ENCODE measurements at regions not wholly inside any gene's neighbourhood (a gene's known extent, or its start where the extent isn't known, plus 50 kb on each side); places are given as distances from the start of the nearest gene placed in this dataset.

DNA sequence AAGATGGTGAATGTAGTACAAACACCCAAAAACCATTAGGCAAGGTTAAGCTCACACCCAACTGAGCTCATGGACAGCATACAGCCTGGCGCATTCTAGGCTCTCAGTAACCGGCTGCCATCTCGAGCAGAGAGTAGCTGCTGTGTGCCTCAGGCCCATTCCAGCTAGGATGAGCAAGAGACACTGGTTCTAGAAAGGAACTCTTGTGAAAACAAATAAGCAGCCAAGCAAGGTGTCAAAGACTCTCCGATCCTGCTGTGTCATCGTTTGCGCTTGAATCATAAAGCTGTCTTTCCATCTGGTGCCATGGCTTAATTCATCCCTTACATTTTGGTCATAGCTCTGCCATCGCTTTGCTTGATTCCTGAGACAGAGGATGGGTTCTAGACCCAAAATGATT is 135.4 kb upstream of the MSX2 start:
- Histone ChIP-seq H3K4me1 (ENCODE audit: control insufficient read depth in 4 of 4, insufficient read depth in 4 of 4, low read length in 3 of 4) (no peaks in the 10 kb centered on the region), H3K9me3 (ENCODE audit: control insufficient read depth in 4 of 4, low read length in 3 of 4) (peaks cover 0 to 1% (median 0%) of the 10 kb centered on the region in 4 donors), H3K36me3 (ENCODE audit: control insufficient read depth in 4 of 4, insufficient read depth in 3 of 4, low read depth in 1 of 4, low read length in 3 of 4) (no peaks in the 10 kb centered on the region), H3K27ac (ENCODE audit: low read depth in 1 of 2, low read length in 2 of 2) (no peak overlapping the region), H3K27me3 (ENCODE audit: control insufficient read depth in 4 of 4, insufficient read depth in 4 of 4, low read length in 3 of 4) (peaks cover 0 to 1% (median 0%) of the 10 kb centered on the region in 4 donors), H3K4me3 (ENCODE audit: low read depth in 1 of 3, low read length in 3 of 3) (no peak overlapping the region), H3K9ac (ENCODE audit: low read depth in 1 of 2, low read length in 2 of 2) (no peak overlapping the region)
- TF ChIP-seq ATF3 (IDR thresholded peaks at IDR 0.05) (no peak), NR2F2 (IDR thresholded peaks at IDR 0.05) (no peak), SP1 (IDR thresholded peaks at IDR 0.05) (no peak), JUND (IDR thresholded peaks at IDR 0.05) (no peak)
- TF ChIP-seq, protein P1, sequence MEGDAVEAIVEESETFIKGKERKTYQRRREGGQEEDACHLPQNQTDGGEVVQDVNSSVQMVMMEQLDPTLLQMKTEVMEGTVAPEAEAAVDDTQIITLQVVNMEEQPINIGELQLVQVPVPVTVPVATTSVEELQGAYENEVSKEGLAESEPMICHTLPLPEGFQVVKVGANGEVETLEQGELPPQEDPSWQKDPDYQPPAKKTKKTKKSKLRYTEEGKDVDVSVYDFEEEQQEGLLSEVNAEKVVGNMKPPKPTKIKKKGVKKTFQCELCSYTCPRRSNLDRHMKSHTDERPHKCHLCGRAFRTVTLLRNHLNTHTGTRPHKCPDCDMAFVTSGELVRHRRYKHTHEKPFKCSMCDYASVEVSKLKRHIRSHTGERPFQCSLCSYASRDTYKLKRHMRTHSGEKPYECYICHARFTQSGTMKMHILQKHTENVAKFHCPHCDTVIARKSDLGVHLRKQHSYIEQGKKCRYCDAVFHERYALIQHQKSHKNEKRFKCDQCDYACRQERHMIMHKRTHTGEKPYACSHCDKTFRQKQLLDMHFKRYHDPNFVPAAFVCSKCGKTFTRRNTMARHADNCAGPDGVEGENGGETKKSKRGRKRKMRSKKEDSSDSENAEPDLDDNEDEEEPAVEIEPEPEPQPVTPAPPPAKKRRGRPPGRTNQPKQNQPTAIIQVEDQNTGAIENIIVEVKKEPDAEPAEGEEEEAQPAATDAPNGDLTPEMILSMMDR (IDR thresholded peaks at IDR 0.05; ENCODE audit: low read depth, low read length, missing input control), result no peak
- no peak for DNase-seq (ENCODE audit: low spot score)
- 83% methylated on average over 7 of the region's 7 CpGs for WGBS

GRCh38 chr5:174589599-174589998 is 134.8 kb upstream of the MSX2 start:
- TF ChIP-seq NR2F2 (IDR thresholded peaks at IDR 0.05) (no peak), TAF1 (conservative IDR thresholded peaks at IDR 0.05) (no peak), GABPA (IDR thresholded peaks at IDR 0.05 in 1 of 2, conservative IDR thresholded peaks at IDR 0.05 in 1 of 2) (no peak), RXRA (IDR thresholded peaks at IDR 0.05) (no peak), FOXA1 (IDR thresholded peaks at IDR 0.05) (no peak), YY1 (IDR thresholded peaks at IDR 0.05) (no peak), FOXA2 (IDR thresholded peaks at IDR 0.05) (no peak), EGR1 (IDR thresholded peaks at IDR 0.05; ENCODE audit: low read depth in 2 of 2) (no peak), SP1 (IDR thresholded peaks at IDR 0.05) (no peak)
- TF ChIP-seq, protein P2, sequence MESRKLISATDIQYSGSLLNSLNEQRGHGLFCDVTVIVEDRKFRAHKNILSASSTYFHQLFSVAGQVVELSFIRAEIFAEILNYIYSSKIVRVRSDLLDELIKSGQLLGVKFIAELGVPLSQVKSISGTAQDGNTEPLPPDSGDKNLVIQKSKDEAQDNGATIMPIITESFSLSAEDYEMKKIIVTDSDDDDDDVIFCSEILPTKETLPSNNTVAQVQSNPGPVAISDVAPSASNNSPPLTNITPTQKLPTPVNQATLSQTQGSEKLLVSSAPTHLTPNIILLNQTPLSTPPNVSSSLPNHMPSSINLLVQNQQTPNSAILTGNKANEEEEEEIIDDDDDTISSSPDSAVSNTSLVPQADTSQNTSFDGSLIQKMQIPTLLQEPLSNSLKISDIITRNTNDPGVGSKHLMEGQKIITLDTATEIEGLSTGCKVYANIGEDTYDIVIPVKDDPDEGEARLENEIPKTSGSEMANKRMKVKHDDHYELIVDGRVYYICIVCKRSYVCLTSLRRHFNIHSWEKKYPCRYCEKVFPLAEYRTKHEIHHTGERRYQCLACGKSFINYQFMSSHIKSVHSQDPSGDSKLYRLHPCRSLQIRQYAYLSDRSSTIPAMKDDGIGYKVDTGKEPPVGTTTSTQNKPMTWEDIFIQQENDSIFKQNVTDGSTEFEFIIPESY (IDR thresholded peaks at IDR 0.05), result no peak
- TF ChIP-seq, protein P1 (IDR thresholded peaks at IDR 0.05; ENCODE audit: low read depth, low read length, missing input control), result no peak
- TF ChIP-seq, protein P3, sequence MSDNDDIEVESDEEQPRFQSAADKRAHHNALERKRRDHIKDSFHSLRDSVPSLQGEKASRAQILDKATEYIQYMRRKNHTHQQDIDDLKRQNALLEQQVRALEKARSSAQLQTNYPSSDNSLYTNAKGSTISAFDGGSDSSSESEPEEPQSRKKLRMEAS (IDR thresholded peaks at IDR 0.05), result no peak
- H3K27ac ChIP-seq (ENCODE audit: low read depth in 1 of 2, low read length in 2 of 2), result no peak overlapping the region
- no peak overlapping the region for H3K9ac ChIP-seq (ENCODE audit: low read depth in 1 of 2, low read length in 2 of 2)
- H3K4me3 ChIP-seq (ENCODE audit: low read depth in 1 of 3, low read length in 3 of 3), result no peak overlapping the region
- DNase-seq (ENCODE audit: low spot score), result no peak
- WGBS, result 47% methylated on average over 11 of the region's 11 CpGs
- no peaks in the 10 kb centered on the region for H3K36me3 ChIP-seq (ENCODE audit: control insufficient read depth in 4 of 4, insufficient read depth in 3 of 4, low read depth in 1 of 4, low read length in 3 of 4)
- peaks cover 0 to 1% (median 0%) of the 10 kb centered on the region in 4 donors for H3K9me3 ChIP-seq (ENCODE audit: control insufficient read depth in 4 of 4, low read length in 3 of 4)
- H3K4me1 ChIP-seq (ENCODE audit: control insufficient read depth in 4 of 4, insufficient read depth in 4 of 4, low read length in 3 of 4), result no peaks in the 10 kb centered on the region
- H3K27me3 ChIP-seq (ENCODE audit: control insufficient read depth in 4 of 4, insufficient read depth in 4 of 4, low read length in 3 of 4), result peaks cover 0 to 1% (median 0%) of the 10 kb centered on the region in 4 donors
